DMS153 (cell line): ENCODE measurements at regions not wholly inside any gene's neighbourhood (a gene's known extent, or its start where the extent isn't known, plus 50 kb on each side); places are given as distances from the start of the nearest gene placed in this dataset.
"Not testable (repeated sequence)": the region's sequence is repeated elsewhere in the genome, so short reads cannot be mapped to it uniquely, and the experiment has no call there.

ENCODE experiments used
- DNase-seq: peaks from one replicate; lab custom pipeline; 2025; lab: John Stamatoyannopoulos, UW

DNA sequence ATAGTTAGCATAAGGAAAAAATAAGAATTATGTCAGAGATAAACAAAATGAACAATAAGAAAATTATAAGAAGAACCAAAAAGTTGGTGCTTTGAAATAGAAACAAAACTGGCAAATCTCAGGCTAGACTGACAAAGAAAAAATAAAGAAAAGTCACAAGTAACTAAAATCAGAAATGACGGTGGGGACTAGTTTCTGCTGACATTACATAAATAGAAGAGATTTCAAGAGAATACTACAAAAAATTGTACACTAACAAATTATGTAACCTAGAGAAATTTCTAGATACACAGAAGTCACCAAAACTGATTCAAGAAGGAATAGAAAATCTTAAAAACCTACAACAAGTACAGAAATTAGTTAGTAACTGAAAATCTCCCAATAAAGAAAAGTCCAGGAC lies 355.6 kb upstream of the SGCG start:
- no peak for DNase-seq

DNA sequence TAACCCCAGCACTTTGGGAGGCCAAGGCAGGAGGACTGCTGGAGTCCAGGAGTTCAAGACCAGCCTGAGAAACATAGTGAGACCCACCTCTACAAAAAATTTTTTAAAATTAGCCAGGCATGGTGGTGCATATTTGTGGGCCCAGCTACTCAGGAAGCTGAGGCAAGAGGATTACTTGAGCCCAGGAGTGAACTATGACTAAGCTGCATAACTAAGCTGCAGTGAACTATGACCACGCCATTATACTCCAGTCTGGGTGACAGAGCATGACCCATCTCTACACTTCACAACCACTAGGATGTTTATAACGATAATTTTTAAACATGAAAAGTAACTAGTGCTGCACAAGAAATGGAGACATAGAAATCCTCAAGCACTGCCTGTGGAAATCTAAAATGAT lies 352.7 kb upstream of the SGCG start:
- no peak for DNase-seq

DNA sequence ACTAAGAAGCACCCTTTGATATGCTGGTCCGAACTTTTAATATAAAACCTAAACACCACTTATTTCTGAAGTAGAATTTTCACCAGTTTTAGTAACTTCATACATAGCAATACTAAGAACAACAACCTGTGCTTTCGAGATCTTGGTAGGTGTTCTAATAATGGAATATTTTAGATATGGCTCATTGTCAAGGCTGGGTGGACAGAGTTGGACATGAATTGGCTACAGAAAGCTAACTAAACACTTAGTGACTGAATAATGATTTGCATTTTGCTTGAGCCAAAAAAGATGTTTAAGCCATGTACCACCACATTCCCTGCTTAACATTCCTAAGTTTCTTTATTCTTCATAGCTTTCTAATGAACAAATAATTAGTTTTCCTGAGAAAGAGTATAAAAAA lies 344.3 kb upstream of the SGCG start:
- DNase-seq: no peak

DNA sequence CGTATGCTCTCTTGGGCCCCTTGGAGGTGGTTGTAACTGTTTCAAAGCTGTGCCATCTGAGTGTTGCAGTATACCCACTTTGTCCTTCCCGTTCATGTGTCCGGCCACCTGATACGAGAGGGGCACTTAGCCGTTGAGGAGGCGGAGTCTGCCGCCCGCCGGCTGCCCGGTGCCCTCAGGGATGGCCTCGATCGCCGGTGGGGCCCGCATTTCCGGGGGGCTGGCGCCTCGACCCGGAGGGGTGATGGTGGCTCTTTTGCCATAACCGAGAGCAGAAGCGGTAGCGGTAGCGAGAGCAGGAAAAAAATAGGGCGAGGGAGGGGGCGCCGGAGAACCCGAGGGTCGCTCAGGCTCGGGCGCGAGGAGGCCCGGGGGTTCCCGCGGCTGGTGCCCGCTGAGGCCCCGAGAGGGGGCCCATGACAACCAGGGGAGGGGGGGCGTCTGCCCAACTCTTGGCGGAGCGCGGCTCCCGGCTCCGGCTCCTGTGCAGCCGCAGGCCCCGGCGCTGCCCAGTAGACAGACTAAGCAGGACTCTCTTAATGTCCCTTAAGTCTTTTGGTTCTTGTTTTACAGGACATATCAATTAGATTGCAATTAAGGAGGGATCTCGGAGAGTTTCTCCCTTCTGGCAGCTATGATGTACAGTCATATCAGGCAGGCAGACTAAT lies 342.7 kb upstream of the SGCG start:
- no peak for DNase-seq

DNA sequence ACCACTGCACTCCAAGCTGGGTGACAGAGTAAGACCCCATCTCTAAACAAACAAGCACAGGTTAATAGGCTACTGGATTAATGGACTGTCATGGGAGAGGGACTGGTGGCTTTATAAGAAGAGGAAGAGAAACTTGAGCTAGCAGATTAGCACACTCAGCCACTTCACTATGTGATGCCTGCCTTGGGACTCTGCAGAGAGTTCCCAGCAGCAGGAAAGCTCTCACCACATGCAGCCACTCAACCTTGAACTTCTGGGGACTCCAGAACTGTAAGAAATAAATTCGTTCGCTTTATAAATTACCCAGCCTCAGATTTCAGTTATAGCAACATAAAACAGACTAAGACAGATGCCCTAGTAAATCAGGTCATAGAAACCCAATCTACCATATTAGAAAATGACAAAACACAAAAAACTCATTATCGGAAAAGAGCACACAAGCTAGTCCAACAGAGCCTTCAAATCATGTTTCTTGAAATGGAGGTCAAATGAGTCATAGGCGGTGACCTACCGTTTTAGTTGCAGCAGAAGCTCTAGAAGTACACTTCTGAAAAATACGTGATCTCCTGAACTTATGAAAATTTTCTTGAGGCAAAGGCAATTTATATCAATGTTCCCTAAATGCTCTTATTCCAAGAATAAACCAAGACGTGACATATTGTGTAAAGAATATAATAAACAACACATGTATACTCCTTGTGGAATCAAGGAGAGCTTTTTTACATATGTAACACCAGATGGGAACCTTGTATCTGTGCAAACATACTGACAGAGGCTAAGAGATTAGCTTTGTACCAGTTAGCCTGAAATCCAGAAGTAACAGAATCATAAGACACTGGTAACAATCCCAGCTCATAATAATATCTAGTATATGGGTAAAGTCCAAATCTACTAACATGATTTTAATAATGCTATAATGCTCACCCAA lies 340.9 kb upstream of the SGCG start:
- no peak for DNase-seq

DNA sequence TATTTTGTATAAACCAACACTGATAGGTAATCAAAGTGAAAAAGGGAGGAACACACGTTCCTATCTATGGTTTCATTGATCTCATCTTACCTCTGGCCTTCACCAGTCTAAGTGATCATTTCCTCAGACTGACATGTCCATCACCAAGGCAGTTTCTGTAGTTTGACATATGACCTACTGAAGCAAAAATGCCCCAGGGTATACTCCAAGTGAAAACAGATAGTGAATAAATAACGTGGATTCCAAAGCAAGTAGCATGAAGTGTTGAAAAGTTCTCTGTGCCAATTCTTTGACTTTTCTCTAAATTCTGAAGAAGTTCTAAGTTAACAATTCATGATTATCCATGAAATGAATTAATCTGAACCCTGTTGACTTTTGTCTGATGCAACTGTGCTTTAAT lies 334.2 kb upstream of the SGCG start:
- DNase-seq: no peak

DNA sequence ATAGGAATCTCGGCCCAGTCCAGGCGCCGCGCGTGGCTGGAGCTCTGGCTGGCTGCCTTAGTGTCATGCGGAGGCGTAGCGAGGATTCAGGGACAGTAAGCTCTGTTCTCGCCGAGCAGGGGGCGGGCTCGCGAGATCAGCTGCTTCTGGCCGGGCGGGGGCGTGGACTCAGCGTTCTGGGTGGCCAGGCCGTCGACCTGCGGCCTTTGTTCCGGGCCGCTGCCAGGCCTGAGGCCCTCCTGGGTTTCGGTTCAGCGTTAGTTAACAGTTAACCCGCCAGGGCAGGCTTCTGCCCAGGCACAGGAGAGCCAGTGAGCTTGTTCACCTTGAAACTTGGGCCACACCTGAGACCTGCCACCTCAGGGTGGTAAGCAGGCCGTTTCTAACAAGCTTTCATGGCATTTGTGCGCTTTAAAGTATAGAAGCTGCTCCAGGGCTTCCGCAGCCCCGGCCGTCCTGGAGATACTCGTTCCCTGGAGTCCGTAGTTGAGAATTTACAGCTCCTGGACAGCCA lies 332.2 kb upstream of the SGCG start:
- no peak for DNase-seq

DNA sequence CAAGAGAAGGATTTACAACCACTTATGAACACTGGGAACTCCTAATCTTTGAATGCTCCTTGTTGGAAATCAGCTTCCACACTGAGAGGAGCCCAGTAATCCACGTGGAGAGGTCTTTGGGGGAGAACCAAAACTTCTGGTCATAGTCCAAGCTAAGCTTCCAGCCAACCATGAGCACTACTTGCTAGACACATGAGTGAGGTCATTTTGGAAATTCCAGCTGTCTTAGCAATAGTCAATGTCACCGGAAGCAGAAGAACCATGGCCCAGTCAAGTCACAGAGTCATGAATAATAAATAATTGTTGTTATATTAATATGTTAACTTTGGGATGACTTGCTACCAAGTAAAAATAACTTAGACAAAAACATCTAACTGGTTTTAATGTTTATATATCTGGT lies 324.9 kb upstream of the SGCG start:
- DNase-seq: no peak

DNA sequence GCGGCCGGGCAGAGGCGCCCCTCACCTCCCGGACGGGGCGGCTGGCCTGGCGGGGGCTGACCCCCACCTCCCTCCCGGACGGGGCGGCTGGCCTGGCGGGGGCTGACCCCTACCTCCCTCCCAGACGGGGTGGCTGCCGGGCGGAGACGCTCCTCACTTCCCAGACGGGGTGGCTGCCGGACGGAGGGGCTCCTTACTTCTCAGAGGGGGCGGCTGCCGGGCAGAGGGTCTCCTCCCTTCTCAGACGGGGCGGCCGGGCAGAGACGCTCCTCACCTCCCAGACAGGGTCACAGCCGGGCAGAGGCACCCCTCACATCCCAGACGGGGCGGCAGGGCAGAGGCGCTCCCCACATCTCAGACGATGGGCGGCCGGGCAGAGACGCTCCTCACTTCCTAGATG lies 321.8 kb upstream of the SGCG start:
- DNase-seq: not testable (repeated sequence)

DNA sequence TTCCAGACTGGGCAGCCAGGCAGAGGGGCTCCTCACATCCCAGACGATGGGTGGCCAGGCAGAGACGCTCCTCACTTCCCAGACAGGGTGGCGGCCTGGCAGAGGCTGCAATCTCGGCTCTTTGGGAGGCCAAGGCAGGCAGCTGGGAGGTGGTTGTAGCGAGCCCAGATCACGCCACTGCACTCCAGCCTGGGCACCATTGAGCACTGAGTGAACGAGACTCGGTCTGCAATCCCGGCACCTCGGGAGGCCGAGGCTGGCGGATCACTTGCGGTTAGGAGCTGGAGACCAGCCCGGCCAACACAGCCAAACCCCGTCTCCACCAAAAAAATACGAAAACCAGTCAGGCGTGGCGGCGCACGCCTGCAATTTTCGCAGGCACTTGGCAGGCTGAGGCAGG lies 321.4 kb upstream of the SGCG start:
- DNase-seq: not testable (repeated sequence)

DNA sequence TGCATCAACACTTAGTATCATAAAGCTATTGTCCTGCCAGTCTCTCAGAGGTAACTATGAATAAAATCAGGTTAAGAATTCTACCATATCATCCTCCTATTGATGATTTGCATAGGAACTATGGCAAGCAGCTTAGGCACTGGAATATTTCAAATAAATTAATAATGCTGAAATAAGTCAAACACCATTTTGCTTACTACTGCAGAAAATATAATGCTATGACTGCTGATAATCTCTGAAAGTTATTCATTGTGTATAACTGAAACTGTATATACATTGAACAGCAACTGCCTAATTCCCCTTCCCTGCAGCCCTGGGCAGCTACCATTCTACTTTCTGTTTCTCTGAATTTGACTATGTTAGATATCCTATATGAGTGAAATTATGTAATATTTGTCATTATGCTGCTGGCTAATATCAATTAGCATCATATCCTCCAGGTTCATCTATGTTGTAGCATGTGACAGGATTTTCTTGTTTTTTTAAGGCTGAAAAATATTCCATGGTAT lies 318.8 kb upstream of the SGCG start:
- DNase-seq: no peak

DNA sequence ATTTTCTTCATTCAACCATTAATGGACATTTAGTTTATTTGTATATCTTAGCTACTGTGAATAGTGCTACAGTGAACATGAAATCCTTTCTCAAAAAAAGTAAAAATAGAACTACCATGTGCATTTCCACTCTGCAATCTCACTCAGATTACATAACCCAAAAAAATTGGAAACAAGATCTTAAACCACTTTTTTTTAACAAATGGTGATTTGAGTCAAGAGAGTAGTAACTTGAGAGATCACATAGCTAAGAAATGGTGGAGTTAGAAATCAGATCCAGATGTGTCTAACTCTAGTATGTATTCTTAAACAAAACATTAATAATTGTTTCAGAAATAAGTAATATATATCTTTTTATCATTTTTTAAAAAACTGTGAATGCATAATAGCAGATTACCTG lies 318.3 kb upstream of the SGCG start:
- no peak for DNase-seq

DNA sequence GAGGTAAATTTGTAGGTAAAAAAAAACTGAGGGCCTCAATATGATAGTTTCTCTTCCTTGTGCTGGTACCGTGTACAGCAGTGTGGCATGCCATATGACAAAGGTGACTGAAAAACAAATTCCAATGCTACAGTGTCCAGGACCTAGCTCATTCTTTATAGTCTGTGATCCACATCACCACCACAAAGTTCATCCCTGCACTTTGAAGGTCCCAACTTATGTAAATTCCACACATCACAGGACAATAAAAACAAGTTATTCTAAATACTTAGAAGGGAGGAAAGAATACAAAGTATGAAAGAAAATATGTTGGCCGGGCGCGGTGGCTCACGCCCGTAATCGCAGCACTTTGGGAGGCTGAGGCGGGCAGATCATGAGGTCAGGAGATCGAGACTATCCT lies 314.6 kb upstream of the SGCG start:
- no peak for DNase-seq

DNA sequence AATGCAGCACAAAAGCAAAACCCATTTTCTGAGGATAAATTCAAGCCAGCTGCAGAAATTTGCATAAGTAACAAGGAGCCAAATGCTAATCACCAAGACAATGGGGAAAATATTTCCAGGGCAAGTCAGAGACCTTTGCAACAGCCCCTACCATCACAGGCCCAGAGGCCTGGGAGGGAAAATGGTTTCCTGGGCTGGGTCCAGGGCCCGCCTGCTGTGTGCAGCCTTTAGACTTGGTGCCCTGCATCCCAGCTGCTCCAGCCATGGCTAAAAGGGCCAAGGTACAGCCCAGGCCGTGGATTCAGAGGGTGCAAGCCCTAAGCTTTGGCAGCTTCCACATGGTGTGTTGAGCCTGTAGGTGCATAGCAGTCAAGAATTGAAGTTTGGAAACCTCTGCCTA lies 309.5 kb upstream of the SGCG start:
- no peak for DNase-seq

DNA sequence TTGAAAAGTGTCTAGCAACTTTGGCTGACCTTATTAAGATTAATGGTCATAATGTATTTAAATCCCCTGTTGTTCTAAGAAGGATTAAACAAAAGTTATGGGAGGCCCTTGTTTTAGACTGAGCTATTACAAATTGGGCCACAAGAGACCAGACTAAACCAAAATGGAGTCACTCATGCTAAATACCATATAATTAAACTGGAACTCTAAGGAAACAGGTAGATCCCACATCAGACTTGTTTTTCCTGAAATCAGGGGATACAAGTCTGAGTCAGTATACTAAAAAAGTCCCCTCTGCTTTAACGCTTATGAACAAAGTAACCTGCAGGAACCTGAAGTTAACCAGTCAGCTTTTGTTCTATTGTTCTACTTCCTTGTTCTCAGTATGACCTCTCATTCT lies 305.9 kb upstream of the SGCG start:
- DNase-seq: no peak

DNA sequence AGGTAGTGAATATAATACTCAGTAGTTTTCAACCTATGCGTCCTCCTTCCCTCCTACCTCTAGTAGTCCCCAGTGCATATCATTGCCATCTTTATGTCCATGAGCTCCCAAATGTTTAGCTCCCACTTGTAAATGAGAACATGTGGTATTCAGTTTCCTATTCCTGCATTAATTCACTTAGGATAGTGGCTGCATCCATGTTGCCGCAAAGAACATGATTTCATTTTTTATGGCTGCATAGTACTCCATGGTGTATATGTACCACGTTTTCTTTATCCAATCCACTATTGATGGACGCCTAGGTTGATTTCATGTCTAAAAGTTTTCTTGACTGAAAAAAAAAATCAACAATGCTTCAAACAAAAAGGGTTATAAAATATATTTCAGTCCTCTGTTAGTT lies 303.4 kb upstream of the SGCG start:
- no peak for DNase-seq

DNA sequence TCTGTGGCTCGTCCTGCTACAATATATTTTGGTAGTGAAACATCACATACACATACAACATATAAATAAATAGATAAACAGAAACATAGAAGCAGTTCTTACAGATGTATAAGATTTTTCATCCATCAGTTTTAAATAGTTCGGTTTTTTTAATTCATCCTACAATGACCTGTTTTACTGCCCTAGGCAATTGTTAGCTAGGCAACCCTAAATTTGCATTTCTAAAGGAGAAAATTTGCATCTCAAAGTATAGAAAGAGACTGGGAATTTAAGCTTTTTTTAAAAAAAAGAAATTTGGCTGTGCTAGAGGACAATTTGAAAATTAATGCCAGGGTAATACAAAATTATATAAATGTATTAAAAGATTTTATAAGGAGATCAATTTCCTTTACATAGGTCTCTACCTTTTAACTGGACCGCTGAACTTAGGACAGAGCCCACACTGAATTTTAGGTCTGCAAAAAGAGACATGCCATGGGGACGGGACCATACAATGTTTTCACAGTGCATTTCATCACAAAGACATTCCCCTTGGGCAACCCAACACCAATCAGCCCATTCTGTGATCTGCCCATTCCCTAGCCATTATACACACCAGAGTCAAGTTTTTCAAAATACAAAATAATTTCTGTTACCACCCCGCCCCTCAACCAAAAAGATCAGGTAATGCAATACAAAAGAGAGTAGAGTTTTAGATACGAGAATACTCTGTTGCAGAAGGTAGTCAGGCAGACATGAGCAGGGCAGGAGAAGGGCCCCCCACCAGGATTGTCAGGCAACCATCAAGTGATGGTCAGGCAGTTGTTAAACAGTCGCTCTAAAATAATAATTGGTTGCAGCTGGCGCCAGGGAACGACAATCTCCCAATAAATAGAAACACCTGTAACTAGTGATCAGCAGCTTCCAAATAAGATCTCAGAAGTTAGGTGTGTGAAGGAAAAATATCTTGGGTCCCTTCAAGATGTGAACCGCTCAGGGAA lies 299.7 kb upstream of the SGCG start:
- no peak for DNase-seq

DNA sequence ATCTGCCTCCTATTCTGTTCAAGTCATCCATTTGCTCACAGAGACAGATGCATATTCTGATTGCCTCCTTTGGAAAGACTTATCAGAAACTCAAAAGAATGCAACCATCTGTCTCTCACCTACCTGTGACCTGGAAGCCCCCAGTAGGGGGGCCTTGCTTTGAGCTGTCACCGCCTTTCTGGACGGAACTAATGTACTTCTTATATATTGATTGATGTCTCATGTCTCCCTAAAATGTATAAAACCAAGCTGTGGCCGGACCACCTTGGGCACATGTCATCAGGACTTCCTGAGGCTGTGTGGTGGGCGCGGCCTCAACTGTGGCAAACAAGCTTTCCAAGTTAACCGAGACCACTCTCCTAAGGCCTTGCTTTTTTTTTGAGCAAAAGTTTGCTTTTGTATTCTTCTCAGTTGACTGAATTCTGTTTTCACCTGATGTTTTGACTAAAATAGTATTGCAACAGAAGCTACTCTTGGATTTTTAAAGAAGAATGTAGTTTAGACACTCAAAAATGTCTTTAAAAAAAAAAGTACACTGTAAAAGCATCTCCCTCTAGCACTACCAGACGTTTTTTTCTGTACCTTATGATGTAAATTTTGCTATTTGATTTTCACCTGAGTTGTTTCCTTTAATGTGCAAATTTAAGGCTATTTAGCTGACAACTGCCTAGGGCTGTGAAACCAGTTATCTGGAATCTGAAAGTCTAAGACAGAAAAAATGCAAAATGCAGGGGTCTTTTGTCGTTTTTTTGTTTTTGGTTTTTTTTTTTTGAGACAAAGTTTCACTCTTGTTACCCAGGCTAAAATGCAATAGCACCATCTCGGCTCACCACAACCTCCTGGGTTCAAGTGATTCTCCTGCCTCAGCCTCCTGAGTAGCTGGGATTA lies 298.8 kb upstream of the SGCG start:
- DNase-seq: not testable (repeated sequence)

DNA sequence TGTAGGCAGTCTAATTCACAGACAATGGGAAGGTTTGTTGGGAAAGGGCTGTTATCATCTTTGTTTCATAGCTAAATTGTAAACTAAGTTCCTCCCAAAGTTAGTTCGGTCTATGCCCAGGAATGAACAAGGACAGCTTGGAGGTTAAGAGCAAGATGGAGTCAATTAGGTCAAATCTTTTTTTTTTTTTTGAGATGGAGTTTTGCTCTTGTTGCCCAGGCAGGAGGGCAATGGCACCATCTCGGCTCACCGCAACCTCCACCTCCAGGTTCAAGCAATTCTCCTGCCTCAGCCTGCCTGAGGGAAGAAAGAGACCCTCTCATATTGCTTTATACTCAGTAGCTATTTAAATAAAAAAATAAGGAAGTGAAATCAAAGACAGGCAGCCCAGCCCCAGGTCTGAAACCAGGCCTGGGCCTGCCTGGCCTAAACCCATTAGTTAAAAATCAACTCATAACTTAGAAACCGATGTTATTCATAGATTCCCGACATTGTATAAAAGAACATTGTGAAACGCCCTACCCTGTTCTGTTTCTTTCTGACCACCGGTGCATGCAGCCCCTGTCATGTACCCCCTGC lies 297.4 kb upstream of the SGCG start:
- no peak for DNase-seq

DNA sequence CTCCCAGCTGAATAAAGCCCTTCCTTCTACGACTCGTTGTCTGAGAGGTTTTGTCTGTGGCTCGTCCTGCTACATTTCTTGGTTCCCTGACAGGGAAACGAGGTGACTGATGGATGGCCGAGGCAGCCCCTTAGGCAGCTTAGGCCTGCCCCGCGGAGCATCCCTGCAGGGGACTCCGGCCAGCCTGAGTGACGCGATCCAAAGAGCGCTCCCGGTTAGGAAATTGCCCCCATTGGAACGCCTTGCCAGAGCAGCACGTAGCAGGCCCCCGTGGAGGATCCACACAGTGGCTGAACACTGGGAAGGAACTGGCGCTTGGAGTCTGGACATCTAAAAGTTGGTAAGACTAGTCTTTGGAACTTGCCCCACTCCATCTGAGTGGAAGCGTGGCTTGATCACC lies 296.8 kb upstream of the SGCG start:
- no peak for DNase-seq

DNA sequence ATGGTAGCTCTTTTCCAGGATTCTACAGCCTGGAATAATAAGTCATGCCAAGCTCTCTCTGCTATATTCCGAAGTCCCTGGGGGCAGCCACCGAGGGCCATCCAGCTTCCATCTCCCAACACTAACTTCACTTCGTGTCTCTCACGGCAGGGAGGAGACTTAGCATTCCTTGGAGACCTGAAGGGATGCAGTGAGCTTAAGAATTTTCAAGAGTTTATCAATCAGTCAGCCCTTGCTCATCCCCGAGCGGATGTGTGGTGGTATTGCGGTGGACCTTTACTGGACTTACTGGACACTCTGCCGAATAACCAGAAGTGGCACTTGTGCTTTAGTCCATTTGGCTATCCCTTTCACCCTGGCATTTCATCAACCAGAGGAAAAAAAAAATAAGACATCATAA lies 294.7 kb upstream of the SGCG start:
- not testable (repeated sequence) for DNase-seq
